Calu3 (cell line): ENCODE measurements at regions not wholly inside any gene's neighbourhood (a gene's known extent, or its start where the extent isn't known, plus 50 kb on each side); places are given as distances from the start of the nearest gene placed in this dataset.
"Not testable (repeated sequence)": the region's sequence is repeated elsewhere in the genome, so short reads cannot be mapped to it uniquely, and the experiment has no call there.

Experiments used
- BruUV-seq: library from RNA; stranded (reverse); fragments of 400-500 nt; replicated peaks from 2 replicates; lab custom pipeline; 2021; lab: Mats Ljungman, UMichigan
- CTCF ChIA-PET: fragments of 300-600 bp; sonication (Branson Sonifier 250); formaldehyde crosslinking; loops from one replicate; lab custom pipeline; 2022; ENCODE audit warnings: antibody characterized with exemption; lab: Charles Lee
- DNase-seq: peaks from one replicate; pipeline ENCODE4 v3.0.0; 2022
- H3K27ac Mint-ChIP-seq: one replicate; pipeline ENCODE4 v1.8.0; 2022; ENCODE audit warnings: mixed read lengths; ENCODE audit not compliant: unreplicated experiment
- H3K27me3 Mint-ChIP-seq: one replicate; pipeline ENCODE4 v1.8.0; 2022; ENCODE audit warnings: mixed read lengths; ENCODE audit not compliant: unreplicated experiment
- H3K36me3 Mint-ChIP-seq: one replicate; pipeline ENCODE4 v1.8.0; 2022; ENCODE audit warnings: mild to moderate bottlenecking, moderate library complexity, mixed read lengths; ENCODE audit not compliant: insufficient read depth, unreplicated experiment
- H3K4me1 Mint-ChIP-seq: one replicate; pipeline ENCODE4 v1.8.0; 2022; ENCODE audit warnings: mild to moderate bottlenecking, low read depth, mixed read lengths; ENCODE audit not compliant: unreplicated experiment
- H3K4me3 Mint-ChIP-seq: one replicate; pipeline ENCODE4 v1.8.0; 2022; ENCODE audit warnings: mild to moderate bottlenecking, low read depth, moderate library complexity, mixed read lengths; ENCODE audit not compliant: unreplicated experiment
- H3K9me3 Mint-ChIP-seq: one replicate; pipeline ENCODE4 v1.8.0; 2022; ENCODE audit warnings: low read depth, mixed read lengths; ENCODE audit not compliant: unreplicated experiment
- intact Hi-C: fragments of 100-400 bp; cut with micrococcal nuclease; formaldehyde crosslinking; loops from one replicate; pipeline ENCODE4 v1.10.0; 2022; ENCODE audit not compliant: unreplicated experiment
- TF ChIP-seq, protein P1 (sequence below): fragments of 200-600 bp; IDR thresholded peaks from one replicate; pipeline ENCODE4 v1.8.0; 2022; ENCODE audit warnings: antibody characterized with exemption; ENCODE audit not compliant: unreplicated experiment

DNA sequence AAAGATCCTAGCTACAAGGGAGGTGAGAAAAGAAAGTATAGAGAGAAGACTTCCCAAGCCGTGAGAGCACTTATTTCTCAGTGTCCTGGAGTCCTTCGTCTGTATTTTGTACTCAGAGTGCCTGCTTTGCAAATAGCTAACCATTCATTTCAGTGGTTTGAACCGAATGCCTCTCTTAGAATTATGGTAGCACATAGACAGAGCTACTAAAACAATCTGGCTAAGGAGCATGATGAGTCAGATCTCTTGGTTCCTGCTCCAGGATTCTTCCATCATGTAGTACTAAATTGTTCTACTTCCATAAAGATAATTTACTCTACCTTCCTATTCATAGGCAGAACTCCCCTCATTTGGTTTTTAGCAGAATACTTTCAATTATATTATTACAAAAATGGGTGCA is 946.6 kb downstream of the STIM2 start:
- Mint-ChIP-seq H3K9me3 (peaks cover 6% of the 10 kb centered on the region), H3K27me3 (no peaks in the 10 kb centered on the region), H3K27ac (no peak overlapping the region), H3K4me1 (no peaks in the 10 kb centered on the region), H3K4me3 (no peak overlapping the region), H3K36me3 (no peaks in the 10 kb centered on the region)
- TF ChIP-seq, protein P1, sequence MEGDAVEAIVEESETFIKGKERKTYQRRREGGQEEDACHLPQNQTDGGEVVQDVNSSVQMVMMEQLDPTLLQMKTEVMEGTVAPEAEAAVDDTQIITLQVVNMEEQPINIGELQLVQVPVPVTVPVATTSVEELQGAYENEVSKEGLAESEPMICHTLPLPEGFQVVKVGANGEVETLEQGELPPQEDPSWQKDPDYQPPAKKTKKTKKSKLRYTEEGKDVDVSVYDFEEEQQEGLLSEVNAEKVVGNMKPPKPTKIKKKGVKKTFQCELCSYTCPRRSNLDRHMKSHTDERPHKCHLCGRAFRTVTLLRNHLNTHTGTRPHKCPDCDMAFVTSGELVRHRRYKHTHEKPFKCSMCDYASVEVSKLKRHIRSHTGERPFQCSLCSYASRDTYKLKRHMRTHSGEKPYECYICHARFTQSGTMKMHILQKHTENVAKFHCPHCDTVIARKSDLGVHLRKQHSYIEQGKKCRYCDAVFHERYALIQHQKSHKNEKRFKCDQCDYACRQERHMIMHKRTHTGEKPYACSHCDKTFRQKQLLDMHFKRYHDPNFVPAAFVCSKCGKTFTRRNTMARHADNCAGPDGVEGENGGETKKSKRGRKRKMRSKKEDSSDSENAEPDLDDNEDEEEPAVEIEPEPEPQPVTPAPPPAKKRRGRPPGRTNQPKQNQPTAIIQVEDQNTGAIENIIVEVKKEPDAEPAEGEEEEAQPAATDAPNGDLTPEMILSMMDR, result no peak
- CTCF ChIA-PET, result no interaction called here
- intact Hi-C loops, result no loop called here
- no peak for DNase-seq
- BruUV-seq, result no TSS peak

- TF ChIP-seq, protein P1, result no peak
- Mint-ChIP-seq H3K36me3 (no peaks in the 10 kb centered on the region), H3K27me3 (no peaks in the 10 kb centered on the region), H3K4me1 (no peaks in the 10 kb centered on the region), H3K27ac (no peak overlapping the region), H3K4me3 (no peak overlapping the region), H3K9me3 (peaks cover 6% of the 10 kb centered on the region)
- intact Hi-C loops, result loop anchor here (2.0 kb wide), 1 partner anchor 35 kb away; no protein-coding TSS in a partner anchor
- no TSS peak for BruUV-seq
- CTCF ChIA-PET, result no interaction called here
- DNase-seq, result no peak
Measured at GRCh38 chr4:27811948-27812347, 951.3 kb downstream of the STIM2 start.

DNA sequence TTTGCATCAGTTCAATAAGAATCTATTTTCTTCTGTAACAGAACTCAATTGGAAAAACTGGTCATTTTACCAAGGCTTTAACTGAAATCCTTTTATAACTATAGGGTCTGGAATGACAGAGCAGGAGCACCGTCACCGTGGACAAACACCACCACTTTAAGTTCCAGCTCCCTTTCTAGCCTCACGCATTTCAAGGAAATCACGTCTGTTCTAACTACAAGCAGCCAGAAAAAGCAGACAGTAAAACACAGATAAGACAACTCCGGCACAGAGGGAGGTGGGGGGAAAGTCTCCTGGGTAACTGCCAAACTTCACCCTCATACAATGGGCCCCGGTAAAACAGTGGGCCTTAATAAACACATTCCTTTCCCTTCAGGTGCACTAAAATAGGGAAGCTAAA is 952.6 kb downstream of the STIM2 start:
- H3K9me3 Mint-ChIP-seq, H3K4me3 Mint-ChIP-seq, BruUV-seq, H3K27ac Mint-ChIP-seq, H3K27me3 Mint-ChIP-seq, H3K4me1 Mint-ChIP-seq, CTCF ChIA-PET, DNase-seq, H3K36me3 Mint-ChIP-seq: not testable (repeated sequence)
- intact Hi-C loops, result loop anchor here (2.0 kb wide), 1 partner anchor 34 kb away; no protein-coding TSS in a partner anchor

DNA sequence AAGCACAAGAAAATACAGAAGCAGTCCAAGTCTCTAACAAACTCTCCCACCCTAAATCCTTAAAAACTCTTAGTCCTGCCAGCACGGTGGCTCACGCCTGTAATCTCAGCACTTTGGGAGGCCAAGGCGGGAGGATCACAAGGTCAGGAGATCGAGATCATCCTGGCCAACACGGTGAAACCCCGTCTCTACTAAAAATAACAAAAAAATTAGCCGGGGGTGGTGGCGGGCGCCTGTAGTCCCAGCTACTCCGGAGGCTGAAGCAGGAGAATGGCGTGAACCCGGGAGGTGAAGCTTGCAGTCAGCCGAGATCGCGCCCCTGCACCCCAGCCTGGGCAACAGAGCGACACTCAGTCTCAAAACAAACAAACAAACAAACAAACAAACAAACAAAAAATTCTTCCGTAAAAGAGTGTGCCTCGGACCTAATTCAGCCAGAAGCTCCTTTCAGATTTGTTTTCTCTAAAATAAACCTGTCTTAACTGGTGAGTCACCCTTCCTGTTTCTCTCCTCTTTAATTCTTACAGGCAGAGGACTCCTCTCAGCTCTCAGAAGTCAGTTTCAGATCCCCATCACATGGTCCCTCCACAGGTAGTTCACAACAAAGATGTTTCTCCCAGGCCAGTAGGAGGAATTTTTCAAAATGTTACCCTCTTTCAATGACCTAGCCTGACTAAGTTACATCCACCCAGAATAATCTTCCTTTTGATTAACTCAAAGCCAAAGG is 953.2 kb downstream of the STIM2 start:
- intact Hi-C loops, result loop anchor here (2.0 kb wide), 1 partner anchor 33 kb away; no protein-coding TSS in a partner anchor
- H3K27ac Mint-ChIP-seq, H3K36me3 Mint-ChIP-seq, BruUV-seq, H3K9me3 Mint-ChIP-seq, CTCF ChIA-PET, H3K4me3 Mint-ChIP-seq, H3K27me3 Mint-ChIP-seq, H3K4me1 Mint-ChIP-seq, DNase-seq: not testable (repeated sequence)

- BruUV-seq, result no TSS peak
- TF ChIP-seq, protein P1, result no peak
- Mint-ChIP-seq H3K27me3 (no peaks in the 10 kb centered on the region), H3K27ac (no peak overlapping the region), H3K4me1 (no peaks in the 10 kb centered on the region), H3K4me3 (no peak overlapping the region), H3K9me3 (no peaks in the 10 kb centered on the region), H3K36me3 (no peaks in the 10 kb centered on the region)
- no peak for DNase-seq
- intact Hi-C loops, result no loop called here
- CTCF ChIA-PET, result no interaction called here
Measured at GRCh38 chr4:27819246-27819645, 958.6 kb downstream of the STIM2 start.
